Mucosa of descending colon (tissue), 3 donors: ENCODE measurements at regions not wholly inside any gene's neighbourhood (a gene's known extent, or its start where the extent isn't known, plus 50 kb on each side); places are given as distances from the start of the nearest gene placed in this dataset.

Experiments used
- ATAC-seq: fragments of 200-7000 bp; cut with Tn5 transposase; one replicate; pipeline ENCODE4 v1.9.1; 2020; ENCODE audit warnings: mild to moderate bottlenecking, moderate library complexity
- DNase-seq, 3 donors: peaks; one replicate each; pipeline ENCODE4 v3.0.0-alpha.2; 2020
- H3K36me3 ChIP-seq: fragments of 200-600 bp; one replicate; pipeline ENCODE4 v1.8.0; 2021; ENCODE audit warnings: low read depth, mild to moderate bottlenecking
- H3K4me1 ChIP-seq: fragments of 200-600 bp; one replicate; pipeline ENCODE4 v1.8.0; 2021; ENCODE audit warnings: low read depth, mild to moderate bottlenecking
- H3K4me3 ChIP-seq: fragments of 200-600 bp; one replicate; pipeline ENCODE4 v1.8.0; 2021; ENCODE audit warnings: mild to moderate bottlenecking
- H3K9me3 ChIP-seq: fragments of 200-600 bp; one replicate; pipeline ENCODE4 v1.8.0; 2021; ENCODE audit warnings: mild to moderate bottlenecking
- intact Hi-C, 2 donors: fragments of 100-400 bp; cut with DNase I in 1 of 2; cut with micrococcal nuclease in 1 of 2; formaldehyde crosslinking; loops; one replicate each; pipeline versions ENCODE4 v1.11.0 to v1.11.1; 2022; cut with DNase I, micrococcal nuclease
- TF ChIP-seq, protein P1 (sequence below): fragments of 200-600 bp; IDR thresholded peaks from one replicate; pipeline ENCODE4 v1.8.0; 2022; ENCODE audit warnings: antibody characterized with exemption, mild to moderate bottlenecking
- donor health status: DM: no; HTN: no; CAD: no; lungs with moderate emphysema.
- donor health status: DM: no; HTN: no; CAD: no.
- donor health status: DM: no; HTN: yes; CAD: no.

DNA sequence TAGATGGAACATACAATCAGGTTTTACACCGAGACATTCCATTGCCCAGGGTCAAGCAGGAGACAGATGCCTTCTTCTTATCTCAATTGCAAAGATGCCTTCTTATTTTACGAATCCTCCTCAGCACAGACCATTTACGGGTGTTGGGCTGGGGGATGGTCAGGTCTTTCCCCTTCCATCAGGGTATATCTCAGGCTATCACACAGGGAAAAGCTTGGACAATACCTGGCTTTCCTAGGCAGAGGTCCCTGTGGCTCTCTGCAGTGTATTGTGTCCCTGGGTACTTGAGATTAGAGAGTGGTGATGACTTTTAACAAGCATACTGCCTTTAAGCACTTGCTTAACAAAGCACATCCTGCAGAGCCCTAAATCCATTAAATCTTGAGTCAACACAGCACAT lies 1249.2 kb downstream of the NLGN4Y start:
- Histone ChIP-seq H3K9me3 (no peaks in the 10 kb centered on the region), H3K36me3 (no peaks in the 10 kb centered on the region), H3K4me3 (no peak overlapping the region), H3K4me1 (no peaks in the 10 kb centered on the region)
- no peak for ATAC-seq
- TF ChIP-seq, protein P1, sequence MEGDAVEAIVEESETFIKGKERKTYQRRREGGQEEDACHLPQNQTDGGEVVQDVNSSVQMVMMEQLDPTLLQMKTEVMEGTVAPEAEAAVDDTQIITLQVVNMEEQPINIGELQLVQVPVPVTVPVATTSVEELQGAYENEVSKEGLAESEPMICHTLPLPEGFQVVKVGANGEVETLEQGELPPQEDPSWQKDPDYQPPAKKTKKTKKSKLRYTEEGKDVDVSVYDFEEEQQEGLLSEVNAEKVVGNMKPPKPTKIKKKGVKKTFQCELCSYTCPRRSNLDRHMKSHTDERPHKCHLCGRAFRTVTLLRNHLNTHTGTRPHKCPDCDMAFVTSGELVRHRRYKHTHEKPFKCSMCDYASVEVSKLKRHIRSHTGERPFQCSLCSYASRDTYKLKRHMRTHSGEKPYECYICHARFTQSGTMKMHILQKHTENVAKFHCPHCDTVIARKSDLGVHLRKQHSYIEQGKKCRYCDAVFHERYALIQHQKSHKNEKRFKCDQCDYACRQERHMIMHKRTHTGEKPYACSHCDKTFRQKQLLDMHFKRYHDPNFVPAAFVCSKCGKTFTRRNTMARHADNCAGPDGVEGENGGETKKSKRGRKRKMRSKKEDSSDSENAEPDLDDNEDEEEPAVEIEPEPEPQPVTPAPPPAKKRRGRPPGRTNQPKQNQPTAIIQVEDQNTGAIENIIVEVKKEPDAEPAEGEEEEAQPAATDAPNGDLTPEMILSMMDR = no peak
- DNase-seq = no peak
- intact Hi-C loops = no loop called here

DNA sequence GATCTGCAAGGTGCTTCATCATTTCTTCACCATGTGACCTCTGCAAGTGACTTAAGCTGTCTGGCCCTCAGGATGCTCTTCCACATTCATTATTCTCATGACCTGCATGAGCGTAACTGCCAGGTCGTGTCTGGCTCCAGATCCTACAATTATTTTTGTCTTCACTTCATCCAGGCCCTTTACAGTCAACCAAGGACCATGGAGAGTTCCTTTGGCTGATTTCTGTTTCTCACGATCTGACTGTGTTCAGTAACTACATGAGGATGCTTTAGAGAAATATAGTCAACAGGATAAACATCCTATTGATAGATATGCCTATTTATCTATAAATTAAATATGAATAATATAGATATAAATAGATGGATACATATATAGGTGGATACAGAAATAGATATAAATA lies 1251.6 kb downstream of the NLGN4Y start:
- TF ChIP-seq, protein P1 = no peak
- H3K9me3 ChIP-seq = no peaks in the 10 kb centered on the region
- DNase-seq (no peak), ATAC-seq (no peak)
- H3K4me1 ChIP-seq = no peaks in the 10 kb centered on the region
- H3K4me3 ChIP-seq = no peak overlapping the region
- no peaks in the 10 kb centered on the region for H3K36me3 ChIP-seq
- intact Hi-C loops = no loop called here

DNA sequence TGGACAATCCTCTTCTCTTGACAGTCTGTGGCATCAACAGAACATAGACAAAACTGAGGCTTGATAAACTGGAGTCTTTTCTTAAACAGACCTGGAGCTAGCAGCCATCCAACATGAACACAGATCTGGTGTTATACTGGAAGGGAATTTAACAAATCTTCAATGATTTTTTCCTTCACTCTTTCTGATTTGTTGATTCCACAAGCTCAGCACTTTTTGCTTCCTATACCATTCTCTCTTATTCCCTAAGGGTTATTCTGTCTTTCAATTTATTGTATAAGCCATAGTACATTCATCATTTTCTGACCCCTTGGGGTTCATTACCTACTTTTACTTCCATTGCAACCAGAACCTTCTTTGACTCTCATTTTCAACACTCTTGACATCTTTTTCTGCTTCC lies 1255.6 kb downstream of the NLGN4Y start:
- TF ChIP-seq, protein P1 = no peak
- intact Hi-C loops = no loop called here
- ATAC-seq (no peak), DNase-seq (no peak)
- Histone ChIP-seq H3K4me1 (no peaks in the 10 kb centered on the region), H3K4me3 (no peak overlapping the region), H3K9me3 (no peaks in the 10 kb centered on the region), H3K36me3 (no peaks in the 10 kb centered on the region)

DNA sequence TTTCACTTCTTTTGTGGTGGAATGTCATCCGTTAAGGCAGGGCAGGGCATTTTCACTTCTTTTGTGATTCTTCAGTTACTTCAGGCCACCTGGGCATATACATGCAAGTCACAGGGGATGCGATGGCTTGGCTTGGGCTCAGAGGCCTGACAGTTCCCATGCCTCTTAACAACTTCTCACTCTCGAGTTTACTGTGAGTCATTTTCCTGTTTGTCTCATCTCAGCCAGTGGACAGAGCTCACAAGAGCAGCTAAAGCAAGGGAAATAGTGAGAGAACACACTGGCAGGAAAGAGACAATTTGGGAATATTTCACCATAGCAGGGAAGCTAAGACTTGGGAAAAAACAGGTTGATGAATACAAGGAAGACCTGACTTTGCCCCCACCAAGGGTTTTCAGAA lies 1275.7 kb downstream of the NLGN4Y start:
- intact Hi-C loops = no loop called here
- Histone ChIP-seq H3K4me3 (no peak overlapping the region), H3K9me3 (no peaks in the 10 kb centered on the region), H3K4me1 (no peaks in the 10 kb centered on the region), H3K36me3 (no peaks in the 10 kb centered on the region)
- ATAC-seq (no peak), DNase-seq (no peak)
- TF ChIP-seq, protein P1 = no peak

DNA sequence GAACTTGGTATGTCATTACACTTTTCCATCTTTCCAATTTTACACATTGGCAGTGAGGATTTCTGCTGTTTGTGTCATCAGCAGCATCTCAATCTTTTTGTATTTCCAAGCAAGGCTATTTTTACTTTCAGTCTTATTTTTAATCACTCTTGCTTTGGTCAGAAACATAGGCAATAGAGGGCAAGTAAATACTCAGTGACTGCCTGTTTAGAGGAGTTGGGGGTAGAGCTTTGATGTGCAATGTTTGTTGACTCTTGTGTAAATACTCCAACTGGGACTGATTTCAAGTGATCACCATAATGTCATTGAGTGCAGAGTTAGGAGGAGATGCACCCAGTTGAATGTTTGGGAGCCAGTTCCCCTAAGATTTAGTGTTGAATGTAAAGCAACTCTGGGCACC lies 1281.7 kb downstream of the NLGN4Y start:
- TF ChIP-seq, protein P1 = no peak
- no peaks in the 10 kb centered on the region for H3K9me3 ChIP-seq
- intact Hi-C loops = no loop called here
- H3K4me3 ChIP-seq = no peak overlapping the region
- DNase-seq = no peak
- H3K36me3 ChIP-seq = no peaks in the 10 kb centered on the region
- ATAC-seq = no peak
- no peaks in the 10 kb centered on the region for H3K4me1 ChIP-seq

DNA sequence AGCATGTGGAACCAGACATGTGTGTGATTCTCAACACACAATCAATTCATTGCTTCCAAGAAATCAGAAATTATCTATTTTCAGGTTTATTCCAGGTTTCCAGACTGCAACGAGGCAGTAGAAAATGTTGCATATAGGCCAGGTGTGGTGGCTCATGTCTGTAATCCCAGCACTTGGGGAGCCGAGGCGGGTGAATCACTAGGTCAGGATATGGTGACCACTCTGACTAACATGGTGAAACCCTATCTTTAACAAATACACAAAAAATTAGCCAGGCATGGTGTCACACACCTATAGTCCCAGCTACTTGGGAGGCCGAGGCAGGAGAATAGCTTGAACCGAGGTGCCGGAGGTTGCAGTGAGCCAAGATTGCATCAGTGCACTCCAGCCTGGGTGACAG lies 1289.9 kb downstream of the NLGN4Y start:
- no peaks in the 10 kb centered on the region for H3K9me3 ChIP-seq
- intact Hi-C loops = no loop called here
- no peaks in the 10 kb centered on the region for H3K36me3 ChIP-seq
- no peaks in the 10 kb centered on the region for H3K4me1 ChIP-seq
- ATAC-seq = no peak
- no peak overlapping the region for H3K4me3 ChIP-seq
- TF ChIP-seq, protein P1 = no peak
- no peak for DNase-seq
